HG03196 (cell line): ENCODE measurements at regions not wholly inside any gene's neighbourhood (a gene's known extent, or its start where the extent isn't known, plus 50 kb on each side); places are given as distances from the start of the nearest gene placed in this dataset.

Experiments
- ATAC-seq: cut with Tn5 transposase; IDR thresholded peaks from one replicate; pipeline ENCODE4 v1.9.1; 2021; ENCODE audit not compliant: unreplicated experiment

GRCh38 chr15:94021621-94022320 is 209.6 kb upstream of the MCTP2 start:
- ATAC-seq: no peak

GRCh38 chr15:94019062-94019461 is 212.3 kb upstream of the MCTP2 start:
- no peak for ATAC-seq

DNA sequence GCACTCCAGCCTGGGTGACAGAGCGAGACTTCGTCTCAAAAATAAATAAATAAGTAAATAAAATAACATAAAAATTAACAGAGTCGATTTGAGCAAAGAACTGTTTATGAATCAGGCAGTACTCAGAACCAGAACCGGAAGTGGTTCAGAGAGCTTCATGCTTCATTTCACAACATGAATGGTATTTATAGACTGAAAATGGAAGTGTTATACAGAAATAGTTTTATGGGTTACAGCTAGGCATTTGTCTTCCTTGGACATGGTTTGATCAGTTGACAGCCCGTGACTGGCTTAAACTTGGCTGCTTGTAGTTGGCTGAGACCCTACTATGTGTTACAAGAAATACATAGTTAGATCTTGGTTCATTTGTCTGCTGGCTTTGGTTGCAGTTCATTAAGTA is 216.0 kb upstream of the MCTP2 start:
- no peak for ATAC-seq

- ATAC-seq: no peak
Observed at GRCh38 chr15:94008104-94009074, 223.0 kb upstream of the MCTP2 start.

- no peak for ATAC-seq
Observed at GRCh38 chr15:94004697-94005096, 226.7 kb upstream of the MCTP2 start.

DNA sequence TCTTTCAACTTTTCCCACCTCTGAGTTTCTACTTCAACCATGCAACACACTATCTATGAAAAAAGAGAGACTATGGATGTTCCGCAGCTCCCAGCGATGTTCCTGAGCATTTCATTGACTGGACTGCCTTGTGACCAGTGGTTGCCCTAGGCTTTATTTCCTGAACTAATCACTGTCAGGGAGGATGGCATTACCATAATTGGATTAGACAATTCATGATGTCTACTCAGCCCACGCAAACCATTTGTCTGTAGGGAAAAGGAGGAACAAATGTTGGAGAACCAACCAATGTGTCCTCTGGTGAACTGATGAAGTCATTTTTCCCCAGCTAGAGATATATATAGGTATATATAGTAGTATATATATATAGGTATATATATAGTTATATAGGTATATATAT is 229.3 kb upstream of the MCTP2 start:
- no peak for ATAC-seq

GRCh38 chr15:94001255-94001801 is 230.0 kb upstream of the MCTP2 start:
- no peak for ATAC-seq

DNA sequence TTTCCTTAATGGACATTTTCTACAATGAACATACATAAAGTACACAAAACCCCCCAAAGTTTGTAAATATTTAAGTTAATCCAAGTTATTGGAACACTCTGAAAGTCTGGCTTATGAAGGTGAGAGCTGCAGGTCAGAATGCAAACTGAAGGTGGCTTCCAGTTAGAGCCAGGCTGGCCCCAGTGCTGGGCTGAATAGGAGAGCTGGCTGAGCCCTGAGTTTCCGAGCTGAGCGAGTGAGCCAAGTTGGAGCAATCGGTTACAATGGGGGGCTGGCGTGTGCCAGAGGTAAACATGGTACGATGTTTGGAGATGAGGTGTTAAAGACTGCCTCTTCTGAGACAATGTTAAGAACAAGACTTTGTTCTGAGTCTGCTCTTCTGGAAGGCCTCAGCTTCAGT is 230.8 kb upstream of the MCTP2 start:
- ATAC-seq: no peak

DNA sequence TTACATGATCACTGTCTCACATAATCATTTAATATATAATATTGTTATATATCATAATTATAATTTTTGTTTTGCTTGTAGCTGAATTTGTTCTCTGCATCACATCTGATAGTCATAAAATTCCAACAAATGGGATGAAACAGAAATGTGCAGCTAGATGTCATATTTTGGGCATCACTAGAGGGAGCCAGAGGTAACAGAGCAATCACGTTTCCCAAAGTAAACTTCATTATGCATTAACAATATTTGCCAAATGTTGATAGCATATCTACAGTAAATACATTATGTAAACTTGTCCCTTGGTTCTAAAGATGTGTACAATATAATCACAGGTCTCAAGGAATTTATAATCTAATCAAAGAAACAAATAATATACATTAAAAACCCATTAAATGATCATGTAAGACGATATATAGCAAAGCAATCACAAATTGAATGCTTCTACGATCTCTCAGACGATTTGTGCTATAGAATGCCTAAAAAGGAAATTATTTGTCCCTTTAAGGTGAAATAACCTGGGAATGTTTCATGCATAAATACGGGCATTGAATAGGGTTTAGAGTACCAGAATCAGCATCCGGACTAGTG is 234.2 kb upstream of the MCTP2 start:
- no peak for ATAC-seq

DNA sequence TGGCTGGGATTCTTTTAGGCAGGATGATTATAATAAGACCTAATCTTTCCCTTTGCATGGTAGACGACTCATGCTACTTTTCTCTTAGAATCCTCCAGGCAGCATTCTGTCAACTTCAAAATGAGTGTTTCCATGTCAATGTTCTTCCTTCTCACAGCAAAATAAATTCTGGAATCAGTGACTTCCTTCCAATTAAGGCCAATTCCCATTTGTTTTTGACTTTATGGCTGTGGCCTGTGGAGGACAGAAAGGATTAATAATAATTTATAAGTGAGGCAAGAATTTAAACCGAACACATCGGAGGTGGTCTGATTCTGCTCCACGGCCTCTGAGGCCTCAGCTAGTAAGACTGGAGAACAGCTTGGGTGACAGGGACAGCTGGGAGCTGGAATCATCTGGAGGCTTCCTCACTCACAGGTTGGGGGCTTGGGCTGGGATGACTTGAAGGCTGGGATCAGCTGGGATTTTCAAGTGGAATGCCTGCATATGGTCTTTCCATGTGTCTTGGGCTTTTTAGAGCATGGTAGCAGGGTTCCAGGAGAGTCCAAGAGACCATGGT is 241.8 kb upstream of the MCTP2 start:
- ATAC-seq: no peak

GRCh38 chr15:93987068-93987467 is 244.3 kb upstream of the MCTP2 start:
- ATAC-seq: no peak

GRCh38 chr15:93986400-93986984 is 244.9 kb upstream of the MCTP2 start:
- no peak for ATAC-seq

DNA sequence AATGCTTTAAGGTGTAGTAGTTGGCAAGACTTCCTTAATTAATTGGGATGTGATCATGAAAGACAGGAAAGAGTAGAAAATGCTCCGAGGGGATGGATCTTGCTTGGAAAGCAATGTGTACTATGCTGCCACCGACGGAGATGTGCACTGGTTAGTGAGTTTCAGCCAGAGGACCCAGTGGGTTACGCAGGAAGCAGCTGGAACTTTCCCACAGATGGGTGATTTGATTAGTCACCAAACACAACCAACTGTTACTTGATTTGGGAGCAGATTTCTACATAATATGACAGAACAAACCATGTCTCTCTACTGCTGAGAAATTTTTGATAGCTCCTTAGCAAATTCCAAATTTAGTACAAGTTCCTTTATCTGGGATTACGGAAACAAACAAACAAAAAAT is 245.4 kb upstream of the MCTP2 start:
- ATAC-seq: no peak

- no peak for ATAC-seq
Observed at GRCh38 chr15:93985176-93985575, 246.2 kb upstream of the MCTP2 start.

DNA sequence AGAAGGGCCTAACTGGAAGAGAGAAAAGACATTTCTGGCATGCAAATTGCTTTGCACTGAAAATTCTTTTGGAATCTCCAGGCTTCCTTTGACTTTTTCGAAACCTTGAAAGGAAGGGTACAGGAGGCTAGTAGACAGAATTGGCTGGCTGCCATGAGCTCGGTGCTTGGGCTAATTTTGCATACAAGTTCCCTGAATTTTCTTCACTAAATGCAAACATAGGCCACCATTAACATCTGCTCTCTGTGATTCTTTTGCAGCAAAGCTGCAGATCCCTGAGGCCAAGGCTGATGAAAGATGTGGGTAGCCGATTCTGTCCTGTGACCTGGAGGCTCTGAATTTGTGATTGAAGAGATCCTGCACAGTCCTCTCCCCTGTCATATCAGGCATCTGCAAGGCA is 247.8 kb upstream of the MCTP2 start:
- ATAC-seq: no peak

GRCh38 chr15:93982226-93982727 is 249.1 kb upstream of the MCTP2 start:
- ATAC-seq: no peak

DNA sequence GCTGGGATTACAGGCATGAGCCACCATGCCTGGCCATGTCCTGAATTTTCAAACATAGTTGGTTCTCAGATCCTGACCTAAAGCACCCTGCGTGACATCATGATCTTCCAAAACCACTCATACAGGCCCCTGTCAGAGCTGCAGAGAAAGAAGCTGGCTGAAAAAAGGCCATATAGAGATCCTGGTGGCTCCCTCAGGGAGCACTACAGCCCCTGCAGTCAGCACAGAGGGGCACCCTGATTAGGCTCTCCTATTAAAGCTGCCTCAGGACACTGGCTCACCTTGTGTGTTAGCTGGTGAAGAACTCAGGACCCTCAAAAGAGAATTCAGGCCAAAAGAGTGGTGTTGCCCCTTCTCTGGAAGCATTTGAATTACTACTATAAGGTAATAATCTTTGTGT is 249.7 kb upstream of the MCTP2 start:
- no peak for ATAC-seq

DNA sequence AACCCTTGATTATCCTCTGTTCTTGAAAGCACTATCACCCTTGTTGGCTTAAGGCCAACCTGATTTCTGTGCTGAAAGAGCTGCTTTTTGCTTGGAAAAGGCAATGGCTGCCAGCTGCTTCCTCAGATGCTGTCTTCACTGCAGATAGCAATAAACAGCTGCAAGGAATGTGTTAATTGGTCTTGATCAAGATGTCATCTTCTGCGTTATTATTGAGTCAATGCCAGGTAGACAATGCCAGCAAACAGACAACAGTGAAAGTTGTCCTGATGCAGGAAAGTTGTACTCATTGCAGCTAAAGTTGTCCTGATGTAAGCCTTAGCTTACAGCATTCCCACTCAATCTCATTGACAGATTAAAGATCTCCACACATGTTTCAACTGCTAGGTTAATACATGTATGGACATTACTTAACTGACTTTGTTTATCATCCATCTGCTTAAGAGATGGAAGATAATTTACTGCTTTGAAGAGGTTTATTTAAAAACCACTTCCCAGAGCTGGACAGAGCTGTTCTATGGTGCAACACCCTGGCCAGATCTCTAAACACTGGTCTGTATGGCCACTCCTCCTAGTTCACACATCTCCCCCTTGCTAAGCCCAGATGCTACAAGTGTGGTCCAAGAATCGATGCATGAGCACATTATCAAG is 251.0 kb upstream of the MCTP2 start:
- no peak for ATAC-seq

DNA sequence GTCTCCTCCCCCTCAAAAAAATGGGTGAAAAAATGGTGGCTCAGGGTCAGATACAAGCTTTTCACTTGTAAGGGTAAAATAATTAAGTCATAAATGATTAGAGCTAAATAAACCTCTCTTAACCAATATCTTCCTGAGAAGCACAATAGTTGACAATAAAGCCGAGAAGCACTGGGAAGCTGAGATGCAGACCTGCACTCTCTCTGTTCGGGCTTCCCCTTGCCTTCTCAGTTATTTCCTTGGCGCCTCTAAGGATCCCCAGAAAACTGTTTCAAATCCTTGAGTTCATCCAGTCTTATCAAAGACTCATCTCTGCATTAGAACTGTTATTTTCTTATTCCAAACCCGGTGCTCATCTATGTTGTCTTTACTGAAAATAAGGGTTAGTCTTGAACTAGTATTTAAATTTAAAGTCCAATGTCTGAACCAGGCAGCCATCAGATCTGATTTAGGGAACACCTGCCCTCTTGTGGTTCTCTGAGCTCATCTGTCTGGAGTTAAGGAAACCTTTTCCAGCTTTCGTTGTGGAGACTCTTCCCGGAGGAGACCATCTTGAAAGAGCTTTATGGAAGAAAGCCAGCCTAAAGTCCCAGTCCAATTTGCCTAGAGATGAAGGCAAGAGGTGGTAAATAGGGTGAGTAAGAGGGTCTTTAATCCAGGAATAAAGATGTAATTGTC is 256.4 kb upstream of the MCTP2 start:
- ATAC-seq: no peak

DNA sequence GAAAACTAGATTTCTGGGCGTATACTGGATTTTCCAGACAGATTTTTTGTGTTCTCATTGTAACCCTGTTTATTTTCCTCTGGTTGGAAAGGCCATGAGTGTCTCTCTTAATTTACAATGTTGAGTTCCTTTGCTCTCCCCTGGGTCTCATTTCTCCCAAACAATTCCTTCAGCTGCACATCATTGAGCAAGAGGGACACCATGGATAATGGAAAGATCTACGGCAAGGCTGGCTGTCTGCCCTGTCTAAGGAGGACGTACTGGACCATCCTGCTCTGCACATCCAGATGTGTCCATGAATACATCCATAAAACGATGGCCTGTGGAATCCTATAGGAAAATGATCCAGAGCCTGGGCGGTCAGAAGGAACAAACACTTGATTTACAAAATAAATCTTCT is 258.1 kb upstream of the MCTP2 start:
- ATAC-seq: no peak
